SK-N-SH (cell line): ENCODE measurements at regions not wholly inside any gene's neighbourhood (a gene's known extent, or its start where the extent isn't known, plus 50 kb on each side); places are given as distances from the start of the nearest gene placed in this dataset.

Source experiments
- CTCF ChIA-PET: fragments of 300-600, 350-600 bp; formaldehyde crosslinking; extraction: SDS; loops from one replicate; lab custom pipeline; 2021; lab: Yijun Ruan, JAX
- POLR2A ChIA-PET: fragments of 350-600 bp; sonication (Branson Sonifier 250); formaldehyde crosslinking; extraction: SDS; loops from one replicate; lab custom pipeline; 2020; ENCODE audit warnings: antibody characterized with exemption, inconsistent platforms; lab: Yijun Ruan, JAX
- DNase-seq: peaks from one replicate; pipeline ENCODE4 v3.0.0; 2012
- H2AFZ ChIP-seq: fragments of 200-600 bp; sonication (generic); 2 replicates; pipeline ENCODE4 v1.8.1; 2016; ENCODE audit warnings: antibody characterized with exemption, mild to moderate bottlenecking, low read depth
- H3F3A ChIP-seq: fragments of 200-600 bp; sonication (generic); replicated peaks from 2 replicates; pipeline ENCODE3; 2016; ENCODE audit warnings: antibody characterized with exemption, mild to moderate bottlenecking; ENCODE audit not compliant: insufficient read depth
- H3K27ac ChIP-seq, 2 experiments: fragments of 200-500 bp in 1 of 2; fragments of 200-600 bp in 1 of 2; sonication (Bioruptor generic) in 1 of 2; sonication (generic), shearing (Covaris generic) in 1 of 2; 2 replicates each; pipeline versions ENCODE4 v1.5.1 to v1.6.1; 2014 to 2016; ENCODE audit warnings: low read depth in 2 of 2, inconsistent platforms in 1 of 2, low read length in 1 of 2, mild to moderate bottlenecking in 1 of 2, mixed read lengths in 1 of 2
- H3K27me3 ChIP-seq: fragments of 200-600 bp; sonication (generic), shearing (Covaris generic); 2 replicates; pipeline ENCODE4 v1.6.1; 2016; ENCODE audit warnings: mixed run types; ENCODE audit not compliant: insufficient read depth
- H3K36me3 ChIP-seq, 2 experiments: fragments of 200-500 bp in 1 of 2; fragments of 200-600 bp in 1 of 2; sonication (Bioruptor generic) in 1 of 2; sonication (generic) in 1 of 2; replicated peaks in 1 of 2; 2 replicates each; pipeline versions ENCODE3 to v1.5.1; 2014 to 2016; ENCODE audit warnings: low read length in 1 of 2, mild to moderate bottlenecking in 1 of 2; ENCODE audit not compliant: insufficient read depth in 2 of 2, control insufficient read depth in 1 of 2
- H3K4me1 ChIP-seq, 2 experiments: fragments of 200-500 bp in 1 of 2; fragments of 200-600 bp in 1 of 2; sonication (Bioruptor generic) in 1 of 2; sonication (generic), shearing (Covaris generic) in 1 of 2; 2 replicates each; pipeline versions ENCODE4 v1.5.1 to v1.6.1; 2014 to 2016; ENCODE audit warnings: low read depth in 1 of 2, low read length in 1 of 2, mixed run types in 1 of 2; ENCODE audit not compliant: insufficient read depth in 2 of 2, control insufficient read depth in 1 of 2
- H3K4me2 ChIP-seq: fragments of 200-600 bp; sonication (generic), shearing (Covaris generic); 2 replicates; pipeline ENCODE4 v1.6.1; 2017; ENCODE audit warnings: mixed run types
- H3K4me3 ChIP-seq, 2 experiments: fragments of 200-500 bp in 1 of 2; fragments of 200-600 bp in 1 of 2; sonication (Bioruptor generic) in 1 of 2; sonication (generic), shearing (Covaris generic) in 1 of 2; 2 replicates each; pipeline versions ENCODE4 v1.5.1 to v1.8.1; 2014 to 2016; ENCODE audit warnings: low read depth in 2 of 2, inconsistent platforms in 1 of 2, low read length in 1 of 2, mild to moderate bottlenecking in 1 of 2, mixed read lengths in 1 of 2, moderate library complexity in 1 of 2
- H3K79me2 ChIP-seq: fragments of 200-600 bp; sonication (generic); 2 replicates; pipeline ENCODE4 v1.8.1; 2017; ENCODE audit warnings: mild to moderate bottlenecking; ENCODE audit not compliant: insufficient read depth
- H3K9ac ChIP-seq: fragments of 200-600 bp; sonication (generic); 2 replicates; pipeline ENCODE4 v1.6.1; 2017; ENCODE audit warnings: mixed run types
- H3K9me2 ChIP-seq: fragments of 200-600 bp; sonication (generic); 2 replicates; pipeline ENCODE4 v1.6.1; 2017; ENCODE audit warnings: mixed run types
- H3K9me3 ChIP-seq: fragments of 200-600 bp; sonication (generic); 2 replicates; pipeline ENCODE4 v1.6.1; 2017; ENCODE audit warnings: mixed run types, mild to moderate bottlenecking, moderate library complexity
- H4K20me1 ChIP-seq: fragments of 200-600 bp; sonication (generic); 2 replicates; pipeline ENCODE4 v1.6.1; 2017; ENCODE audit warnings: mild to moderate bottlenecking, mixed run types; ENCODE audit not compliant: insufficient read depth
- FOXJ3 ChIP-seq: sonication (generic); formaldehyde crosslinking; IDR thresholded peaks from 2 replicates; pipeline ENCODE4 v1.5.1; 2020; ENCODE audit warnings: mild to moderate bottlenecking, missing genetic modification reagents
- IRF3 ChIP-seq: fragments of 150-350 bp; IDR thresholded peaks from 2 replicates; pipeline ENCODE4 v1.6.1; 2016; ENCODE audit warnings: mild to moderate bottlenecking, low read depth, low read length
- JUND ChIP-seq: IDR thresholded peaks from 2 replicates; pipeline ENCODE4 v1.4.0; 2012
- MAX ChIP-seq: IDR thresholded peaks from 2 replicates; pipeline ENCODE4 v1.4.0; 2012; ENCODE audit warnings: low read depth
- MEF2A ChIP-seq: IDR thresholded peaks from 2 replicates; pipeline ENCODE4 v1.4.0; 2012; ENCODE audit warnings: low read depth, borderline replicate concordance
- NFIC ChIP-seq: IDR thresholded peaks from 2 replicates; pipeline ENCODE4 v1.4.0; 2012; ENCODE audit warnings: borderline replicate concordance
- PBX3 ChIP-seq: IDR thresholded peaks from 2 replicates; pipeline ENCODE4; 2012
- POLR2AphosphoS5 ChIP-seq: IDR thresholded peaks from 2 replicates; pipeline ENCODE4 v1.6.1; 2012; ENCODE audit warnings: low read depth, low read length
- RAD21 ChIP-seq: IDR thresholded peaks from 2 replicates; pipeline ENCODE4 v1.6.1; 2012; ENCODE audit warnings: mild to moderate bottlenecking, low read length
- RCOR1 ChIP-seq: fragments of 150-350 bp; IDR thresholded peaks from 2 replicates; pipeline ENCODE4 v1.6.1; 2017; ENCODE audit warnings: antibody characterized with exemption, low read length
- REST ChIP-seq: IDR thresholded peaks from 2 replicates; pipeline ENCODE4 v1.6.1; 2012; ENCODE audit warnings: mild to moderate bottlenecking, low read depth, low read length, moderate library complexity
- USF2 ChIP-seq: fragments of 150-350 bp; IDR thresholded peaks from 2 replicates; pipeline ENCODE4 v1.6.1; 2017; ENCODE audit warnings: antibody characterized with exemption, low read length, low read depth, borderline replicate concordance
- YY1 ChIP-seq: IDR thresholded peaks from 2 replicates; pipeline ENCODE4 v1.4.0; 2012; ENCODE audit warnings: low read depth, mild to moderate bottlenecking
- WGBS: methylation state at CpG from one replicate; pipeline ENCODE4 v1.1.6; 2017; ENCODE audit warnings: low lambda C conversion rate; 5-methylcytosine and 5-hydroxymethylcytosine counted together

GRCh38 chr20:22305381-22305780 is 279.0 kb downstream of the FOXA2 start:
- 0% methylated on average over 2 of the region's 2 CpGs for WGBS
- ChIA-PET POLR2A (no interaction called here), CTCF (interaction anchor here (0.6 kb wide), 1 partner anchor 8 kb away, joined by 3 read pairs; no protein-coding TSS in a partner anchor)
- Histone ChIP-seq H3K27me3 (0 out of 2 replicates have a peak, but pooled peaks cover under 1% of the 10 kb centered on the region), H3K79me2 (no peaks in the 10 kb centered on the region), H3K4me2 (no peak overlapping the region), H3K27ac (no peak overlapping the region), H3K36me3 (no peaks in the 10 kb centered on the region), H3K9me3 (no peaks in the 10 kb centered on the region), H3K9me2 (no peaks in the 10 kb centered on the region), H2AFZ (no peak overlapping the region), H3K4me1 (no peaks in the 10 kb centered on the region), H3K4me3 (no peak overlapping the region), H3F3A (no peaks in the 10 kb centered on the region), H4K20me1 (no peaks in the 10 kb centered on the region), H3K9ac (no peak overlapping the region)
- no peak for DNase-seq
- TF ChIP-seq MAX (no peak), MEF2A (no peak), IRF3 (no peak), NFIC (no peak), YY1 (no peak), RAD21 (no peak), POLR2AphosphoS5 (no peak), PBX3 (no peak), JUND (no peak), RCOR1 (no peak), REST (no peak), FOXJ3 (CRISPR knock-in tag) (no peak), USF2 (no peak)
